SU-DHL-6 (cell line): ENCODE measurements at regions not wholly inside any gene's neighbourhood (a gene's known extent, or its start where the extent isn't known, plus 50 kb on each side); places are given as distances from the start of the nearest gene placed in this dataset.

Experiments used
- H2AFZ ChIP-seq: fragments of 200-600 bp; sonication (generic); 2 replicates; pipeline ENCODE4 v1.6.1; 2014; ENCODE audit warnings: low read depth, mild to moderate bottlenecking, moderate library complexity, mixed read lengths, antibody characterized with exemption, low read length; ENCODE audit not compliant: severe bottlenecking
- H3F3A ChIP-seq: fragments of 200-600 bp; shearing (Covaris generic); 2 replicates; pipeline ENCODE4 v1.6.0; 2016; ENCODE audit warnings: antibody characterized with exemption, mild to moderate bottlenecking; ENCODE audit not compliant: insufficient read depth
- H3K27ac ChIP-seq: fragments of 200-600 bp; sonication (generic); 2 replicates; pipeline ENCODE4 v1.5.1; 2016; ENCODE audit warnings: low read depth, mild to moderate bottlenecking, low read length, moderate library complexity, mixed read lengths
- H3K27me3 ChIP-seq: fragments of 200-600 bp; sonication (generic), shearing (Covaris generic); 2 replicates; pipeline ENCODE4 v1.6.0; 2014; ENCODE audit warnings: mild to moderate bottlenecking, low read length
- H3K36me3 ChIP-seq: fragments of 200-600 bp; sonication (generic); 2 replicates; pipeline ENCODE4 v1.6.1; 2014; ENCODE audit warnings: mild to moderate bottlenecking, low read length, mixed read lengths
- H3K4me2 ChIP-seq: fragments of 300-600, 200-600 bp; shearing (Covaris generic), sonication (generic); 2 replicates; pipeline ENCODE4 v1.6.0; 2014; ENCODE audit warnings: low read length, low read depth, mild to moderate bottlenecking; ENCODE audit not compliant: poor library complexity, severe bottlenecking
- H3K4me3 ChIP-seq: fragments of 200-600 bp; sonication (generic); 2 replicates; pipeline ENCODE4 v1.5.1; 2014; ENCODE audit warnings: antibody characterized with exemption, low read length, mild to moderate bottlenecking, mixed read lengths; ENCODE audit not compliant: insufficient read depth, poor library complexity, severe bottlenecking
- H3K79me2 ChIP-seq: fragments of 200-600 bp; sonication (generic); 2 replicates; pipeline ENCODE4 v1.6.1; 2014; ENCODE audit warnings: mild to moderate bottlenecking, low read length, moderate library complexity; ENCODE audit not compliant: insufficient read depth
- H3K9ac ChIP-seq: fragments of 200-600 bp; sonication (generic); 2 replicates; pipeline ENCODE4 v1.7.0; 2014; ENCODE audit warnings: mild to moderate bottlenecking, low read length
- H3K9me2 ChIP-seq: fragments of 200-600 bp; sonication (generic); replicated peaks from 2 replicates; pipeline ENCODE4 v1.6.1; 2014; ENCODE audit warnings: low read length; ENCODE audit not compliant: insufficient read depth
- H3K9me3 ChIP-seq: fragments of 200-600 bp; sonication (generic); 2 replicates; pipeline ENCODE4 v1.6.1; 2014; ENCODE audit warnings: low read length, mixed read lengths; ENCODE audit not compliant: insufficient read depth
- H4K20me1 ChIP-seq: fragments of 200-600 bp; sonication (generic); 2 replicates; pipeline ENCODE4 v1.6.1; 2014; ENCODE audit warnings: low read depth, mild to moderate bottlenecking, antibody characterized with exemption, low read length, moderate library complexity, mixed read lengths
- EZH2phosphoT487 ChIP-seq: fragments of 200-600 bp; sonication (generic), shearing (Covaris generic); conservative IDR thresholded peaks from 2 replicates; pipeline ENCODE4 v1.6.1; 2018; ENCODE audit warnings: mild to moderate bottlenecking, antibody characterized with exemption, low read length, moderate library complexity, mixed read lengths
- TF ChIP-seq, protein P1 (sequence below): fragments of 200-600 bp; sonication (generic); IDR thresholded peaks from one replicate; pipeline ENCODE4 v1.5.1; 2017; ENCODE audit warnings: antibody characterized with exemption, mild to moderate bottlenecking, low read length, moderate library complexity; ENCODE audit not compliant: insufficient read depth, poor library complexity, severe bottlenecking

DNA sequence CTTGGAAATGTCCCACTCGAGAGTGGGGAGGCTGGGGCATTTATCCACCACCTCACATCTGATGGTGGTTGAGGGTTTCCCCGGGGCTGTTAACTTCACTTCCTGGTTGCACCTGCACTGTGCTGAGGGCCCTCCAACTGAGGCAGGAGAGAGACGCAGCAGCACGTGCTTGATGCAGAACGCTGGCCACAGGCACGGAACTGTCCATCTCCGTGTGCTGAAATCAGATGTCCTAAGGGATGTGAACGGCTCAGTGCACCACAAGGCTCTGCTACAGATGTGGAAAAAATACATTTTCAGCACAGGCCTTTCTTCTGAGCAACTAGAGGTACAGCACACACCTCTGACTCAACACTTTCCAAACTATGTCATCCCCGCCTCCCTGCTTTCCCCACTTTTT is 114.8 kb upstream of the C16orf82 start:
- no peaks in the 10 kb centered on the region for H4K20me1 ChIP-seq
- no peaks in the 10 kb centered on the region for H3K79me2 ChIP-seq
- H3K9ac ChIP-seq: no peak overlapping the region
- no peak overlapping the region for H2AFZ ChIP-seq
- H3K36me3 ChIP-seq: no peaks in the 10 kb centered on the region
- no peaks in the 10 kb centered on the region for H3K9me2 ChIP-seq
- H3F3A ChIP-seq: no peaks in the 10 kb centered on the region
- no peak overlapping the region for H3K27ac ChIP-seq
- no peak overlapping the region for H3K4me3 ChIP-seq
- H3K4me2 ChIP-seq: no peak overlapping the region
- no peak for TF ChIP-seq EZH2phosphoT487
- TF ChIP-seq, protein P1, sequence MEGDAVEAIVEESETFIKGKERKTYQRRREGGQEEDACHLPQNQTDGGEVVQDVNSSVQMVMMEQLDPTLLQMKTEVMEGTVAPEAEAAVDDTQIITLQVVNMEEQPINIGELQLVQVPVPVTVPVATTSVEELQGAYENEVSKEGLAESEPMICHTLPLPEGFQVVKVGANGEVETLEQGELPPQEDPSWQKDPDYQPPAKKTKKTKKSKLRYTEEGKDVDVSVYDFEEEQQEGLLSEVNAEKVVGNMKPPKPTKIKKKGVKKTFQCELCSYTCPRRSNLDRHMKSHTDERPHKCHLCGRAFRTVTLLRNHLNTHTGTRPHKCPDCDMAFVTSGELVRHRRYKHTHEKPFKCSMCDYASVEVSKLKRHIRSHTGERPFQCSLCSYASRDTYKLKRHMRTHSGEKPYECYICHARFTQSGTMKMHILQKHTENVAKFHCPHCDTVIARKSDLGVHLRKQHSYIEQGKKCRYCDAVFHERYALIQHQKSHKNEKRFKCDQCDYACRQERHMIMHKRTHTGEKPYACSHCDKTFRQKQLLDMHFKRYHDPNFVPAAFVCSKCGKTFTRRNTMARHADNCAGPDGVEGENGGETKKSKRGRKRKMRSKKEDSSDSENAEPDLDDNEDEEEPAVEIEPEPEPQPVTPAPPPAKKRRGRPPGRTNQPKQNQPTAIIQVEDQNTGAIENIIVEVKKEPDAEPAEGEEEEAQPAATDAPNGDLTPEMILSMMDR: no peak
- H3K27me3 ChIP-seq: no peaks in the 10 kb centered on the region
- H3K9me3 ChIP-seq: no peaks in the 10 kb centered on the region

DNA sequence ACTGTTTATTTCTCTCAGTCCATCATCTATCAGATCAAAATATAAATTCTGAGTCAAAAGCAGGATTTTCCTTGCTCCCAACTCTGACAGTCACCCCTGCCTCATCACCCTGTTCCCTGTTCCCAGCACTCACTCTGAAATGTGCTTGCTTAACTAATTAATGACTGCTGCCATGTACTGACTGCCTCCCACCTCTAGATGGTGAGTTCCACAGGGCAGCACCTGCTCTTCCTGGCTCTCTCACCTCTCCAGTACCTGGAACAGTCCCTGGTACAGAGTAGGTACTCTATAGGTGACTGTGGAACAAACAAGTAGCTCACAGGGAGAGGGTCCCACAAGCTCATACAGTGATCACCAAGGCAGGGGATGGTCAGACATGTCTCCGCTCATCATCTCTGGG is 114.3 kb upstream of the C16orf82 start:
- Histone ChIP-seq H4K20me1 (no peaks in the 10 kb centered on the region), H3F3A (no peaks in the 10 kb centered on the region), H3K9ac (no peak overlapping the region), H3K27ac (no peak overlapping the region), H3K36me3 (no peaks in the 10 kb centered on the region), H3K9me3 (no peaks in the 10 kb centered on the region), H3K4me3 (no peak overlapping the region), H3K79me2 (no peaks in the 10 kb centered on the region), H2AFZ (no peak overlapping the region), H3K27me3 (no peaks in the 10 kb centered on the region), H3K4me2 (no peak overlapping the region), H3K9me2 (no peaks in the 10 kb centered on the region)
- no peak for TF ChIP-seq EZH2phosphoT487
- TF ChIP-seq, protein P1: no peak

DNA sequence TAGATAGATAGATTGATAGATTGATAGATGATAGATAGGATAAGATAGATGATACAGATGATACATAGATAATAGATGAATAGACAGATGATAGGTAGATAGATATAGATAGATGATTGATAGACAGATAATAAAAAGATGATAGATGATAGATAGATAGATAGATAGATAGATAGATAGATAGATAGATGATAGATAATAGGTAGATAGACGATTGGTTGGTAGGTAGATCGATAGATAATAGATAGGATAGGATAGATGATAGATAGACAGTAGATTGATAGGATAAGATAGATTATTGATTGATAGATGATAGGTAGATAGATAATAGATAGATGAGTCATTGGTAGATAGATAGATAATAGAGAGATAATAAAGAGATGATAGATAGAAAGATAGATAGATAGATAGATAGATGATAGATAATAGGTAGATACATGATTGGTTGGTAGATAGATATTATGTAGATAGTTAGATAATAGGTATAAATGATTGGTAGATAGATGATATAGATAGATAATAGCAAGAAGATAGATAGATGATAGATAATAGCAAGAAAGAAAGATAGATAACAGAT is 109.4 kb upstream of the C16orf82 start:
- H3K9me3 ChIP-seq: no peaks in the 10 kb centered on the region
- no peaks in the 10 kb centered on the region for H3K36me3 ChIP-seq
- no peak overlapping the region for H3K4me3 ChIP-seq
- no peak overlapping the region for H3K9ac ChIP-seq
- H3K79me2 ChIP-seq: no peaks in the 10 kb centered on the region
- no peaks in the 10 kb centered on the region for H3K27me3 ChIP-seq
- TF ChIP-seq, protein P1: no peak
- no peak for TF ChIP-seq EZH2phosphoT487
- no peak overlapping the region for H3K27ac ChIP-seq
- no peaks in the 10 kb centered on the region for H3K9me2 ChIP-seq
- H3K4me2 ChIP-seq: no peak overlapping the region
- no peaks in the 10 kb centered on the region for H4K20me1 ChIP-seq
- H3F3A ChIP-seq: no peaks in the 10 kb centered on the region
- no peak overlapping the region for H2AFZ ChIP-seq
